ENCODE measurements at regions not wholly inside any gene's neighbourhood (a gene's known extent, or its start where the extent isn't known, plus 50 kb on each side); places are given as distances from the start of the nearest gene placed in this dataset.
A peak's percentile ranks its signal among the peaks of the same experiment; 100 is the strongest.
"Not testable (repeated sequence)": the region's sequence is repeated elsewhere in the genome, so short reads cannot be mapped to it uniquely, and the experiment has no call there.

GRCh38 chr2:7094231-7094741, 177.1 kb downstream of the RNF144A start:
- Histone ChIP-seq H3K27ac (no peak overlapping the region), H3K36me3 (replicated peaks in 1 of 2) (no peaks in the 10 kb centered on the region), H3K4me3 (no peak overlapping the region), H3K27me3 (no peaks in the 10 kb centered on the region), H3K9me3 (replicated peaks in 1 of 3) (no peaks in the 10 kb centered on the region), H3K4me1 (replicated peaks in 1 of 2) (no peaks in the 10 kb centered on the region)
- peak in 1 of 7 donors; percentile 30 for DNase-seq
- TF ChIP-seq POLR2A (IDR thresholded peaks at IDR 0.05), result no peak
- TF ChIP-seq CTCF (IDR thresholded peaks at IDR 0.05), result no peak
- intact Hi-C loops (cut with DNase I), result no loop called here
- WGBS, 4 donors, result 71 to 79% (median 76%) methylated on average over 11 to 12 of the region's 12 CpGs

- Histone ChIP-seq H3K27ac (no peak overlapping the region), H3K4me3 (no peak overlapping the region), H3K4me1 (replicated peaks in 1 of 2) (no peaks in the 10 kb centered on the region), H3K9me3 (replicated peaks in 1 of 3) (no peaks in the 10 kb centered on the region), H3K27me3 (no peaks in the 10 kb centered on the region), H3K36me3 (replicated peaks in 1 of 2) (no peaks in the 10 kb centered on the region)
- TF ChIP-seq POLR2A (IDR thresholded peaks at IDR 0.05) (no peak), CTCF (IDR thresholded peaks at IDR 0.05) (no peak)
- WGBS, 4 donors, result 78 to 88% (median 81%) methylated on average over 16 to 20 of the region's 20 CpGs
- no peak for DNase-seq
- intact Hi-C loops (cut with DNase I), result no loop called here
These were observed 179.6 kb downstream of the RNF144A start for GRCh38 chr2:7096726-7097352.

- intact Hi-C loops (cut with DNase I), result no loop called here
- Histone ChIP-seq H3K27ac (no peak overlapping the region), H3K9me3 (replicated peaks in 1 of 3) (no peaks in the 10 kb centered on the region), H3K36me3 (replicated peaks in 1 of 2) (no peaks in the 10 kb centered on the region), H3K27me3 (no peaks in the 10 kb centered on the region), H3K4me1 (replicated peaks in 1 of 2) (no peaks in the 10 kb centered on the region), H3K4me3 (peak overlapping the region in 1 of 4 donors; percentile 21)
- 1 to 4% (median 2%) methylated on average over 18 of the region's 18 CpGs for WGBS, 4 donors
- DNase-seq, result peak; percentile 56 to 91 (median 76)
- TF ChIP-seq POLR2A (IDR thresholded peaks at IDR 0.05) (no peak), CTCF (IDR thresholded peaks at IDR 0.05) (peak; percentile 87 to 99 (median 94))
These were observed 180.2 kb downstream of the RNF144A start for GRCh38 chr2:7097353-7097895.

- TF ChIP-seq POLR2A (IDR thresholded peaks at IDR 0.05) (no peak), CTCF (IDR thresholded peaks at IDR 0.05) (no peak)
- intact Hi-C loops (cut with DNase I), result no loop called here
These were observed 181.6 kb downstream of the RNF144A start for GRCh38 chr2:7098816-7099215.

GRCh38 chr2:7099687-7100086, 182.5 kb downstream of the RNF144A start:
- intact Hi-C loops (cut with DNase I); H3K27ac ChIP-seq; H3K4me3 ChIP-seq; H3K36me3 ChIP-seq (replicated peaks in 1 of 2); DNase-seq; H3K4me1 ChIP-seq (replicated peaks in 1 of 2); H3K9me3 ChIP-seq (replicated peaks in 1 of 3); H3K27me3 ChIP-seq: not testable (repeated sequence)
- 85 to 89% (median 87%) methylated on average over 4 of the region's 4 CpGs for whole genome bisulfite sequencing, 4 donors

More at GRCh38 chr2:7098816-7099215, 181.6 kb downstream of the RNF144A start:
- H3K4me1 ChIP-seq (replicated peaks in 1 of 2), result no peaks in the 10 kb centered on the region
- DNase-seq, result no peak
- H3K4me3 ChIP-seq, result no peak overlapping the region
- no peak overlapping the region for H3K27ac ChIP-seq
- H3K9me3 ChIP-seq (replicated peaks in 1 of 3), result no peaks in the 10 kb centered on the region
- no peaks in the 10 kb centered on the region for H3K36me3 ChIP-seq (replicated peaks in 1 of 2)
- WGBS, 4 donors, result 87 to 94% (median 90%) methylated on average over 4 of the region's 4 CpGs
- H3K27me3 ChIP-seq, result no peaks in the 10 kb centered on the region

Measured in adrenal gland (tissue), 9 donors.